ENCODE measurements at regions not wholly inside any gene's neighbourhood (a gene's known extent, or its start where the extent isn't known, plus 50 kb on each side); places are given as distances from the start of the nearest gene placed in this dataset.
"Not testable (repeated sequence)": the region's sequence is repeated elsewhere in the genome, so short reads cannot be mapped to it uniquely, and the experiment has no call there.

- H3K27ac ChIP-seq (ENCODE audit: low read depth, low read length) = no peak overlapping the region
Observed at GRCh38 chr10:2037246-2037645, 299.9 kb upstream of the ADARB2 start.

GRCh38 chr10:2036209-2036608, 298.9 kb upstream of the ADARB2 start:
- no peak overlapping the region for H3K9ac ChIP-seq (ENCODE audit: low read length)
- H3K27ac ChIP-seq (ENCODE audit: low read depth, low read length) = no peak overlapping the region
- H3K4me3 ChIP-seq (ENCODE audit: low read depth, low read length) = no peak overlapping the region
- no peaks in the 10 kb centered on the region for H3K9me3 ChIP-seq (ENCODE audit: control insufficient read depth, insufficient read depth, low read depth, low read length)
- no peaks in the 10 kb centered on the region for H3K4me1 ChIP-seq (ENCODE audit: control insufficient read depth, insufficient read depth, low read length)
- no peaks in the 10 kb centered on the region for H3K27me3 ChIP-seq (ENCODE audit: control insufficient read depth, insufficient read depth, low read length)
- H3K36me3 ChIP-seq (ENCODE audit: control insufficient read depth, insufficient read depth, low read length) = no peaks in the 10 kb centered on the region

More at GRCh38 chr10:2037246-2037645, 299.9 kb upstream of the ADARB2 start:
- H3K4me1 ChIP-seq (ENCODE audit: control insufficient read depth, insufficient read depth, low read length) = no peaks in the 10 kb centered on the region
- no peak overlapping the region for H3K4me3 ChIP-seq (ENCODE audit: low read depth, low read length)
- H3K9ac ChIP-seq (ENCODE audit: low read length) = no peak overlapping the region
- no peaks in the 10 kb centered on the region for H3K27me3 ChIP-seq (ENCODE audit: control insufficient read depth, insufficient read depth, low read length)
- H3K9me3 ChIP-seq (ENCODE audit: control insufficient read depth, insufficient read depth, low read depth, low read length) = no peaks in the 10 kb centered on the region
- H3K36me3 ChIP-seq (ENCODE audit: control insufficient read depth, insufficient read depth, low read length) = no peaks in the 10 kb centered on the region

- Histone ChIP-seq H3K9ac (ENCODE audit: low read length) (no peak overlapping the region), H3K36me3 (ENCODE audit: control insufficient read depth, insufficient read depth, low read length) (no peaks in the 10 kb centered on the region), H3K4me3 (ENCODE audit: low read depth, low read length) (no peak overlapping the region), H3K27me3 (ENCODE audit: control insufficient read depth, insufficient read depth, low read length) (no peaks in the 10 kb centered on the region), H3K4me1 (ENCODE audit: control insufficient read depth, insufficient read depth, low read length) (no peaks in the 10 kb centered on the region), H3K9me3 (ENCODE audit: control insufficient read depth, insufficient read depth, low read depth, low read length) (no peaks in the 10 kb centered on the region), H3K27ac (ENCODE audit: low read depth, low read length) (no peak overlapping the region)
Observed at GRCh38 chr10:2030046-2030445, 292.7 kb upstream of the ADARB2 start.

- H3K27me3 ChIP-seq (ENCODE audit: control insufficient read depth, insufficient read depth, low read length) = no peaks in the 10 kb centered on the region
- no peak overlapping the region for H3K9ac ChIP-seq (ENCODE audit: low read length)
- H3K4me3 ChIP-seq (ENCODE audit: low read depth, low read length) = no peak overlapping the region
- H3K4me1 ChIP-seq (ENCODE audit: control insufficient read depth, insufficient read depth, low read length) = no peaks in the 10 kb centered on the region
- no peaks in the 10 kb centered on the region for H3K36me3 ChIP-seq (ENCODE audit: control insufficient read depth, insufficient read depth, low read length)
- H3K27ac ChIP-seq (ENCODE audit: low read depth, low read length) = no peak overlapping the region
- no peaks in the 10 kb centered on the region for H3K9me3 ChIP-seq (ENCODE audit: control insufficient read depth, insufficient read depth, low read depth, low read length)
Observed at GRCh38 chr10:2026936-2027335, 289.6 kb upstream of the ADARB2 start.

GRCh38 chr10:2024750-2025149, 287.4 kb upstream of the ADARB2 start:
- H3K27ac ChIP-seq (ENCODE audit: low read depth, low read length); H3K4me1 ChIP-seq (ENCODE audit: control insufficient read depth, insufficient read depth, low read length); H3K9me3 ChIP-seq (ENCODE audit: control insufficient read depth, insufficient read depth, low read depth, low read length); H3K27me3 ChIP-seq (ENCODE audit: control insufficient read depth, insufficient read depth, low read length); H3K36me3 ChIP-seq (ENCODE audit: control insufficient read depth, insufficient read depth, low read length); H3K4me3 ChIP-seq (ENCODE audit: low read depth, low read length); H3K9ac ChIP-seq (ENCODE audit: low read length): not testable (repeated sequence)

- no peak overlapping the region for H3K27ac ChIP-seq (ENCODE audit: low read depth, low read length)
- no peaks in the 10 kb centered on the region for H3K27me3 ChIP-seq (ENCODE audit: control insufficient read depth, insufficient read depth, low read length)
- H3K4me1 ChIP-seq (ENCODE audit: control insufficient read depth, insufficient read depth, low read length) = no peaks in the 10 kb centered on the region
- no peak overlapping the region for H3K9ac ChIP-seq (ENCODE audit: low read length)
- H3K9me3 ChIP-seq (ENCODE audit: control insufficient read depth, insufficient read depth, low read depth, low read length) = no peaks in the 10 kb centered on the region
- H3K4me3 ChIP-seq (ENCODE audit: low read depth, low read length) = no peak overlapping the region
- H3K36me3 ChIP-seq (ENCODE audit: control insufficient read depth, insufficient read depth, low read length) = no peaks in the 10 kb centered on the region
Observed at GRCh38 chr10:2023687-2024086, 286.4 kb upstream of the ADARB2 start.

- Histone ChIP-seq H3K36me3 (ENCODE audit: control insufficient read depth, insufficient read depth, low read length) (no peaks in the 10 kb centered on the region), H3K9me3 (ENCODE audit: control insufficient read depth, insufficient read depth, low read depth, low read length) (no peaks in the 10 kb centered on the region), H3K27ac (ENCODE audit: low read depth, low read length) (no peak overlapping the region)
Observed at GRCh38 chr10:2022401-2022800, 285.1 kb upstream of the ADARB2 start.

GRCh38 chr10:2020836-2021235, 283.5 kb upstream of the ADARB2 start:
- H3K27ac ChIP-seq (ENCODE audit: low read depth, low read length) = no peak overlapping the region

More at GRCh38 chr10:2022401-2022800, 285.1 kb upstream of the ADARB2 start:
- no peaks in the 10 kb centered on the region for H3K27me3 ChIP-seq (ENCODE audit: control insufficient read depth, insufficient read depth, low read length)
- no peak overlapping the region for H3K4me3 ChIP-seq (ENCODE audit: low read depth, low read length)
- H3K9ac ChIP-seq (ENCODE audit: low read length) = no peak overlapping the region
- H3K4me1 ChIP-seq (ENCODE audit: control insufficient read depth, insufficient read depth, low read length) = no peaks in the 10 kb centered on the region

GRCh38 chr10:2019803-2020202, 282.5 kb upstream of the ADARB2 start:
- Histone ChIP-seq H3K9ac (ENCODE audit: low read length) (no peak overlapping the region), H3K36me3 (ENCODE audit: control insufficient read depth, insufficient read depth, low read length) (no peaks in the 10 kb centered on the region), H3K4me1 (ENCODE audit: control insufficient read depth, insufficient read depth, low read length) (no peaks in the 10 kb centered on the region), H3K27me3 (ENCODE audit: control insufficient read depth, insufficient read depth, low read length) (no peaks in the 10 kb centered on the region), H3K4me3 (ENCODE audit: low read depth, low read length) (no peak overlapping the region), H3K9me3 (ENCODE audit: control insufficient read depth, insufficient read depth, low read depth, low read length) (no peaks in the 10 kb centered on the region), H3K27ac (ENCODE audit: low read depth, low read length) (no peak overlapping the region)

More at GRCh38 chr10:2020836-2021235, 283.5 kb upstream of the ADARB2 start:
- Histone ChIP-seq H3K27me3 (ENCODE audit: control insufficient read depth, insufficient read depth, low read length) (no peaks in the 10 kb centered on the region), H3K9me3 (ENCODE audit: control insufficient read depth, insufficient read depth, low read depth, low read length) (no peaks in the 10 kb centered on the region), H3K36me3 (ENCODE audit: control insufficient read depth, insufficient read depth, low read length) (no peaks in the 10 kb centered on the region), H3K9ac (ENCODE audit: low read length) (no peak overlapping the region), H3K4me1 (ENCODE audit: control insufficient read depth, insufficient read depth, low read length) (no peaks in the 10 kb centered on the region), H3K4me3 (ENCODE audit: low read depth, low read length) (no peak overlapping the region)

GRCh38 chr10:2019281-2019680, 282.0 kb upstream of the ADARB2 start:
- H3K4me3 ChIP-seq (ENCODE audit: low read depth, low read length) = no peak overlapping the region
- no peaks in the 10 kb centered on the region for H3K27me3 ChIP-seq (ENCODE audit: control insufficient read depth, insufficient read depth, low read length)
- no peaks in the 10 kb centered on the region for H3K4me1 ChIP-seq (ENCODE audit: control insufficient read depth, insufficient read depth, low read length)
- no peak overlapping the region for H3K27ac ChIP-seq (ENCODE audit: low read depth, low read length)
- H3K9ac ChIP-seq (ENCODE audit: low read length) = no peak overlapping the region
- no peaks in the 10 kb centered on the region for H3K9me3 ChIP-seq (ENCODE audit: control insufficient read depth, insufficient read depth, low read depth, low read length)
- H3K36me3 ChIP-seq (ENCODE audit: control insufficient read depth, insufficient read depth, low read length) = no peaks in the 10 kb centered on the region

- no peaks in the 10 kb centered on the region for H3K27me3 ChIP-seq (ENCODE audit: control insufficient read depth, insufficient read depth, low read length)
- H3K9ac ChIP-seq (ENCODE audit: low read length) = no peak overlapping the region
- no peak overlapping the region for H3K27ac ChIP-seq (ENCODE audit: low read depth, low read length)
- no peaks in the 10 kb centered on the region for H3K9me3 ChIP-seq (ENCODE audit: control insufficient read depth, insufficient read depth, low read depth, low read length)
- no peaks in the 10 kb centered on the region for H3K4me1 ChIP-seq (ENCODE audit: control insufficient read depth, insufficient read depth, low read length)
- H3K36me3 ChIP-seq (ENCODE audit: control insufficient read depth, insufficient read depth, low read length) = no peaks in the 10 kb centered on the region
- no peak overlapping the region for H3K4me3 ChIP-seq (ENCODE audit: low read depth, low read length)
Observed at GRCh38 chr10:2014541-2014940, 277.2 kb upstream of the ADARB2 start.

GRCh38 chr10:2012209-2012608, 274.9 kb upstream of the ADARB2 start:
- no peaks in the 10 kb centered on the region for H3K9me3 ChIP-seq (ENCODE audit: control insufficient read depth, insufficient read depth, low read depth, low read length)

More at GRCh38 chr10:2012209-2012608, 274.9 kb upstream of the ADARB2 start:
- Histone ChIP-seq H3K4me1 (ENCODE audit: control insufficient read depth, insufficient read depth, low read length) (no peaks in the 10 kb centered on the region), H3K27ac (ENCODE audit: low read depth, low read length) (no peak overlapping the region), H3K4me3 (ENCODE audit: low read depth, low read length) (no peak overlapping the region), H3K36me3 (ENCODE audit: control insufficient read depth, insufficient read depth, low read length) (no peaks in the 10 kb centered on the region), H3K27me3 (ENCODE audit: control insufficient read depth, insufficient read depth, low read length) (no peaks in the 10 kb centered on the region), H3K9ac (ENCODE audit: low read length) (no peak overlapping the region)

All from HUES6 (cell line).